Activated CD8-positive, alpha-beta memory T cell treated with anti-CD3 and anti-CD28 coated beads for 36 hours (primary cell): ENCODE measurements at regions not wholly inside any gene's neighbourhood (a gene's known extent, or its start where the extent isn't known, plus 50 kb on each side); places are given as distances from the start of the nearest gene placed in this dataset.

Source experiments
- CTCF ChIA-PET: fragments of 350-600 bp; sonication (Branson Sonifier 250); formaldehyde crosslinking; loops from one replicate; lab custom pipeline; 2021; ENCODE audit warnings: antibody characterized with exemption; lab: Charles Lee
- POLR2A ChIA-PET: fragments of 350-600 bp; sonication (Branson Sonifier 250); formaldehyde crosslinking; loops from one replicate; lab custom pipeline; 2021; ENCODE audit warnings: antibody characterized with exemption; lab: Charles Lee

GRCh38 chr14:98189511-98189910, 1082.5 kb downstream of the BCL11B start:
- ChIA-PET CTCF (interaction anchor here (1.4 to 1.9 kb wide), 3 partner anchors 11 to 38 kb away, joined by 4 to 9 read pairs (median 5); no protein-coding TSS in a partner anchor), POLR2A (interaction anchor here (1.5 kb wide), 2 partner anchors 20 to 38 kb away, joined by 4 to 12 read pairs; no protein-coding TSS in a partner anchor)

- CTCF ChIA-PET, result interaction anchor here (1.4 to 1.8 kb wide), 3 partner anchors 12 to 38 kb away, joined by 3 to 5 read pairs (median 4); no protein-coding TSS in a partner anchor
- POLR2A ChIA-PET, result interaction anchor here (1.5 kb wide), 2 partner anchors 21 to 38 kb away, joined by 4 to 12 read pairs; no protein-coding TSS in a partner anchor
Measured at GRCh38 chr14:98189944-98190343, 1082.1 kb downstream of the BCL11B start.

GRCh38 chr14:98192946-98193345, 1079.1 kb downstream of the BCL11B start:
- POLR2A ChIA-PET, result no interaction called here
- CTCF ChIA-PET, result interaction anchor here (1.1 kb wide), 1 partner anchor 46 kb away, joined by 3 read pairs; no protein-coding TSS in a partner anchor

GRCh38 chr14:98194821-98195220, 1077.2 kb downstream of the BCL11B start:
- CTCF ChIA-PET, result interaction anchor here (0.7 to 1.1 kb wide), 2 partner anchors 13 to 22 kb away, joined by 3 read pairs; no protein-coding TSS in a partner anchor
- POLR2A ChIA-PET, result no interaction called here

- POLR2A ChIA-PET, result interaction anchor here (0.9 kb wide), 1 partner anchor 1077 kb away, joined by 3 read pairs; the partner anchor contains the start of gene BCL11B
- CTCF ChIA-PET, result interaction anchor here (0.7 to 1.3 kb wide), 2 partner anchors 14 to 27 kb away, joined by 3 read pairs; no protein-coding TSS in a partner anchor
Measured at GRCh38 chr14:98195256-98195655, 1076.7 kb downstream of the BCL11B start.

GRCh38 chr14:98197933-98198332, 1074.1 kb downstream of the BCL11B start:
- POLR2A ChIA-PET, result no interaction called here
- CTCF ChIA-PET, result interaction anchor here (1.1 to 1.2 kb wide), 2 partner anchors 18 to 56 kb away, joined by 3 read pairs; no protein-coding TSS in a partner anchor

- ChIA-PET CTCF (interaction anchor here (1.1 to 1.3 kb wide), 2 partner anchors 12 to 56 kb away, joined by 3 read pairs; no protein-coding TSS in a partner anchor), POLR2A (no interaction called here)
Measured at GRCh38 chr14:98198385-98198784, 1073.6 kb downstream of the BCL11B start.

GRCh38 chr14:98200601-98201000, 1071.4 kb downstream of the BCL11B start:
- ChIA-PET CTCF (no interaction called here), POLR2A (no interaction called here)

- ChIA-PET CTCF (no interaction called here), POLR2A (no interaction called here)
Measured at GRCh38 chr14:98203421-98203820, 1068.6 kb downstream of the BCL11B start.

- POLR2A ChIA-PET, result no interaction called here
- CTCF ChIA-PET, result interaction anchor here (0.6 kb wide), 1 partner anchor 430 kb away, joined by 3 read pairs; no protein-coding TSS in a partner anchor
Measured at GRCh38 chr14:98204139-98204538, 1067.9 kb downstream of the BCL11B start.

GRCh38 chr14:98207415-98207814, 1064.6 kb downstream of the BCL11B start:
- ChIA-PET CTCF (no interaction called here), POLR2A (no interaction called here)

- POLR2A ChIA-PET, result interaction anchor here (0.7 kb wide), 1 partner anchor 22 kb away, joined by 3 read pairs; no protein-coding TSS in a partner anchor
- CTCF ChIA-PET, result no interaction called here
Measured at GRCh38 chr14:98208211-98208611, 1063.8 kb downstream of the BCL11B start.

GRCh38 chr14:98208943-98209342, 1063.1 kb downstream of the BCL11B start:
- CTCF ChIA-PET, result interaction anchor here (1.6 kb wide), 1 partner anchor 40 kb away, joined by 4 read pairs; no protein-coding TSS in a partner anchor
- POLR2A ChIA-PET, result interaction anchor here (0.7 kb wide), 1 partner anchor 22 kb away, joined by 3 read pairs; no protein-coding TSS in a partner anchor

- ChIA-PET CTCF (interaction anchor here (1.6 kb wide), 2 partner anchors 11 to 41 kb away, joined by 3 to 4 read pairs; no protein-coding TSS in a partner anchor), POLR2A (interaction anchor here (0.9 to 1.0 kb wide), 2 partner anchors 17 to 41 kb away, joined by 3 read pairs; no protein-coding TSS in a partner anchor)
Measured at GRCh38 chr14:98210045-98210672, 1061.8 kb downstream of the BCL11B start.

- CTCF ChIA-PET, result no interaction called here
- POLR2A ChIA-PET, result no interaction called here
Measured at GRCh38 chr14:98217530-98217929, 1054.5 kb downstream of the BCL11B start.

GRCh38 chr14:98218218-98218617, 1053.8 kb downstream of the BCL11B start:
- ChIA-PET POLR2A (no interaction called here), CTCF (no interaction called here)

GRCh38 chr14:98219638-98220037, 1052.4 kb downstream of the BCL11B start:
- ChIA-PET POLR2A (no interaction called here), CTCF (no interaction called here)

- CTCF ChIA-PET, result interaction anchor here (0.7 kb wide), 1 partner anchor 84 kb away, joined by 3 read pairs; no protein-coding TSS in a partner anchor
Measured at GRCh38 chr14:98223106-98223505, 1048.9 kb downstream of the BCL11B start.

GRCh38 chr14:98223710-98224109, 1048.3 kb downstream of the BCL11B start:
- ChIA-PET POLR2A (interaction anchor here (0.6 kb wide), 1 partner anchor 53 kb away, joined by 3 read pairs; no protein-coding TSS in a partner anchor), CTCF (interaction anchor here (0.7 kb wide), 1 partner anchor 85 kb away, joined by 3 read pairs; no protein-coding TSS in a partner anchor)

More at GRCh38 chr14:98223106-98223505, 1048.9 kb downstream of the BCL11B start:
- POLR2A ChIA-PET, result interaction anchor here (0.5 to 0.6 kb wide), 2 partner anchors 52 to 1055 kb away, joined by 3 read pairs; no protein-coding TSS in a partner anchor
